HEK293 (cell line): ENCODE measurements at regions not wholly inside any gene's neighbourhood (a gene's known extent, or its start where the extent isn't known, plus 50 kb on each side); places are given as distances from the start of the nearest gene placed in this dataset.

ENCODE experiments used
- CTCF ChIA-PET: fragments of 350-600 bp; formaldehyde crosslinking; extraction: SDS; loops from one replicate; lab custom pipeline; 2021; ENCODE audit warnings: antibody characterized with exemption; lab: Yijun Ruan, JAX
- POLR2A ChIA-PET: fragments of 300-600 bp; formaldehyde crosslinking; extraction: SDS; loops from one replicate; lab custom pipeline; 2020; ENCODE audit warnings: antibody characterized with exemption, inconsistent platforms; lab: Yijun Ruan, JAX
- H3K27ac ChIP-seq: fragments of 200-500 bp; sonication (Bioruptor generic); 2 replicates; pipeline ENCODE4 v1.5.1; 2014; ENCODE audit warnings: low read depth, low read length, control low read depth, inconsistent platforms; ENCODE audit errors: extremely low read depth
- H3K36me3 ChIP-seq, 2 experiments: fragments of 200-500 bp in 1 of 2; sonication (Bioruptor generic) in 1 of 2; 1 replicate in 1 of 2; 2 replicates in 1 of 2; pipeline ENCODE4 v1.5.1; 2014 to 2017; ENCODE audit warnings: inconsistent platforms in 2 of 2, low read length in 2 of 2; ENCODE audit not compliant: control insufficient read depth in 2 of 2, insufficient read depth in 1 of 2
- H3K4me1 ChIP-seq: fragments of 200-500 bp; sonication (Bioruptor generic); 2 replicates; pipeline ENCODE4 v1.5.1; 2014; ENCODE audit warnings: mild to moderate bottlenecking, low read length, inconsistent platforms; ENCODE audit not compliant: control insufficient read depth, insufficient read depth
- H3K4me3 ChIP-seq: 2 replicates; pipeline ENCODE4 v1.5.1; 2011; ENCODE audit warnings: low read depth, mild to moderate bottlenecking, control low read depth, low read length, moderate library complexity
- H3K9me3 ChIP-seq: fragments of 200-500 bp; sonication (Bioruptor generic); 2 replicates; pipeline ENCODE4 v1.5.1; 2014; ENCODE audit warnings: low read depth, low read length, inconsistent platforms; ENCODE audit not compliant: control insufficient read depth, insufficient read depth
- EGR2 ChIP-seq: fragments of 450-650 bp; formaldehyde crosslinking; IDR thresholded peaks from 2 replicates; pipeline ENCODE4 v1.5.1; 2016; ENCODE audit warnings: low read depth, missing biosample characterization, missing genetic modification characterization
- PRDM1 ChIP-seq: fragments of 450-650 bp; formaldehyde crosslinking; IDR thresholded peaks from 2 replicates; pipeline ENCODE4; 2016; ENCODE audit warnings: missing biosample characterization, missing genetic modification characterization
- PRDM6 ChIP-seq: fragments of 450-650 bp; formaldehyde crosslinking; IDR thresholded peaks from 2 replicates; pipeline ENCODE4 v1.5.1; 2017; ENCODE audit warnings: missing biosample characterization, missing genetic modification characterization
- SP7 ChIP-seq: fragments of 450-650 bp; formaldehyde crosslinking; IDR thresholded peaks from 2 replicates; pipeline ENCODE4 v1.5.1; 2016; ENCODE audit warnings: missing biosample characterization, missing genetic modification characterization
- ZBTB20 ChIP-seq: fragments of 450-650 bp; formaldehyde crosslinking; IDR thresholded peaks from 2 replicates; pipeline ENCODE4 v1.5.1; 2016; ENCODE audit warnings: missing biosample characterization, missing genetic modification characterization
- ZBTB49 ChIP-seq: fragments of 450-650 bp; formaldehyde crosslinking; IDR thresholded peaks from 2 replicates; pipeline ENCODE4 v1.5.1; 2016; ENCODE audit warnings: missing biosample characterization, missing genetic modification characterization, low read depth
- ZFHX2 ChIP-seq: fragments of 450-650 bp; formaldehyde crosslinking; conservative IDR thresholded peaks from 2 replicates; pipeline ENCODE4 v1.5.1; 2016; ENCODE audit warnings: missing biosample characterization, missing genetic modification characterization
- ZFP3 ChIP-seq: fragments of 450-650 bp; formaldehyde crosslinking; IDR thresholded peaks from 2 replicates; pipeline ENCODE4 v1.5.1; 2016; ENCODE audit warnings: low read depth, missing biosample characterization, missing genetic modification characterization
- ZNF155 ChIP-seq: fragments of 450-650 bp; formaldehyde crosslinking; IDR thresholded peaks from 2 replicates; pipeline ENCODE4 v1.5.1; 2016; ENCODE audit warnings: missing biosample characterization, missing genetic modification characterization
- ZNF157 ChIP-seq: fragments of 450-650 bp; formaldehyde crosslinking; IDR thresholded peaks from 2 replicates; pipeline ENCODE4 v1.5.1; 2016; ENCODE audit warnings: missing biosample characterization, missing genetic modification characterization
- ZNF280D ChIP-seq: fragments of 450-650 bp; formaldehyde crosslinking; IDR thresholded peaks from 2 replicates; pipeline ENCODE4 v1.5.1; 2016; ENCODE audit warnings: missing biosample characterization, missing genetic modification characterization
- ZNF292 ChIP-seq: fragments of 450-650 bp; formaldehyde crosslinking; IDR thresholded peaks from 2 replicates; pipeline ENCODE4 v1.5.1; 2016; ENCODE audit warnings: low read depth, missing biosample characterization, missing genetic modification characterization, borderline replicate concordance
- ZNF335 ChIP-seq: fragments of 450-650 bp; formaldehyde crosslinking; conservative IDR thresholded peaks from 2 replicates; pipeline ENCODE4 v1.5.1; 2016; ENCODE audit warnings: missing biosample characterization, missing genetic modification characterization
- ZNF366 ChIP-seq: fragments of 450-650 bp; formaldehyde crosslinking; conservative IDR thresholded peaks from 2 replicates; pipeline ENCODE4 v1.5.1; 2016; ENCODE audit warnings: missing biosample characterization, missing genetic modification characterization
- ZNF48 ChIP-seq: fragments of 450-650 bp; formaldehyde crosslinking; IDR thresholded peaks from 2 replicates; pipeline ENCODE4 v1.5.1; 2016; ENCODE audit warnings: missing biosample characterization, missing genetic modification characterization
- ZNF747 ChIP-seq: fragments of 450-650 bp; formaldehyde crosslinking; IDR thresholded peaks from 2 replicates; pipeline ENCODE4 v1.5.1; 2016; ENCODE audit warnings: missing biosample characterization, missing genetic modification characterization
- ZNF777 ChIP-seq: fragments of 450-650 bp; formaldehyde crosslinking; IDR thresholded peaks from 2 replicates; pipeline ENCODE4 v1.5.1; 2017; ENCODE audit warnings: missing biosample characterization, missing genetic modification characterization, borderline replicate concordance
- ZNF785 ChIP-seq: fragments of 450-650 bp; formaldehyde crosslinking; IDR thresholded peaks from 2 replicates; pipeline ENCODE4 v1.5.1; 2016; ENCODE audit warnings: missing biosample characterization, missing genetic modification characterization
- ZSCAN16 ChIP-seq: fragments of 450-650 bp; formaldehyde crosslinking; IDR thresholded peaks from 2 replicates; pipeline ENCODE4 v1.5.1; 2016; ENCODE audit warnings: missing biosample characterization, missing genetic modification characterization

GRCh38 chr1:212531796-212532195, 76.8 kb upstream of the ATF3 start:
- Histone ChIP-seq H3K4me3 (no peak overlapping the region), H3K4me1 (no peaks in the 10 kb centered on the region), H3K36me3 (no peaks in the 10 kb centered on the region), H3K9me3 (no peaks in the 10 kb centered on the region), H3K27ac (no peak overlapping the region)
- ChIA-PET CTCF (no interaction called here), POLR2A (no interaction called here)
- no peak for TF ChIP-seq ZSCAN16 (tag by site-specific recombination)
- TF ChIP-seq ZNF48 (tag by site-specific recombination): no peak
- TF ChIP-seq PRDM6: no peak
- no peak for TF ChIP-seq ZNF155
- TF ChIP-seq ZNF785 (tag by site-specific recombination): no peak
- TF ChIP-seq ZNF280D (tag by site-specific recombination): no peak
- TF ChIP-seq ZBTB49 (tag by site-specific recombination): no peak
- no peak for TF ChIP-seq ZFP3 (tag by site-specific recombination)
- no peak for TF ChIP-seq EGR2 (tag by site-specific recombination)
- TF ChIP-seq ZBTB20 (tag by site-specific recombination): no peak
- no peak for TF ChIP-seq ZNF292 (tag by site-specific recombination)
- no peak for TF ChIP-seq PRDM1
- no peak for TF ChIP-seq ZNF335 (tag by site-specific recombination)
- TF ChIP-seq SP7: no peak
- TF ChIP-seq ZNF777 (tag by site-specific recombination): no peak
- no peak for TF ChIP-seq ZNF366 (tag by site-specific recombination)

GRCh38 chr1:212532469-212533147, 76.0 kb upstream of the ATF3 start:
- Histone ChIP-seq H3K4me3 (no peak overlapping the region), H3K27ac (no peak overlapping the region), H3K4me1 (no peaks in the 10 kb centered on the region), H3K36me3 (no peaks in the 10 kb centered on the region), H3K9me3 (no peaks in the 10 kb centered on the region)
- ChIA-PET CTCF (interaction anchor here (0.5 kb wide), 1 partner anchor 14 kb away, joined by 3 read pairs; no protein-coding TSS in a partner anchor), POLR2A (no interaction called here)
- TF ChIP-seq ZNF747 (no peak), ZNF157 (tag by site-specific recombination) (no peak), ZFHX2 (tag by site-specific recombination) (0 out of 2 replicates have a peak, but pooled peaks have one; percentile 22)
